ENCODE measurements at regions not wholly inside any gene's neighbourhood (a gene's known extent, or its start where the extent isn't known, plus 50 kb on each side); places are given as distances from the start of the nearest gene placed in this dataset.

DNA sequence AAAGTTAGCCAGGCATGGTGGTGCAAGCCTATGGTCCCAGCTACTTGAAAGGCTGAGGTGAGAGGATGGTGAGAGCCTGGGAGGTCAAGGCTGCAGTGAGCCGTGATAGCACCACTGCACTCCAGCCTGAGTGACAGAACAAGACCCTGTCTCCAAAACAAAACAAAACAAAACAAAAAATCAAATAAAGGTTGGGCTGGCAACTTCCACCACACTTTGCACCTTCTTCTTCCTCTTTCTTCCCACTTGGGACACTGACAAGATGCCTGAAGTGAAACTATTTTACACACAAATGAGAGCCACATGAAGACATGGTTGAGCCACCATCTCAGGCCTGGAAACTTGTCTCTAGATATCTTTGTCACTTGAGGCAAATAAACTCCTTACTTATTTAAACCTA is 53.8 kb upstream of the CCDC28A start:
- TF ChIP-seq, protein P1, sequence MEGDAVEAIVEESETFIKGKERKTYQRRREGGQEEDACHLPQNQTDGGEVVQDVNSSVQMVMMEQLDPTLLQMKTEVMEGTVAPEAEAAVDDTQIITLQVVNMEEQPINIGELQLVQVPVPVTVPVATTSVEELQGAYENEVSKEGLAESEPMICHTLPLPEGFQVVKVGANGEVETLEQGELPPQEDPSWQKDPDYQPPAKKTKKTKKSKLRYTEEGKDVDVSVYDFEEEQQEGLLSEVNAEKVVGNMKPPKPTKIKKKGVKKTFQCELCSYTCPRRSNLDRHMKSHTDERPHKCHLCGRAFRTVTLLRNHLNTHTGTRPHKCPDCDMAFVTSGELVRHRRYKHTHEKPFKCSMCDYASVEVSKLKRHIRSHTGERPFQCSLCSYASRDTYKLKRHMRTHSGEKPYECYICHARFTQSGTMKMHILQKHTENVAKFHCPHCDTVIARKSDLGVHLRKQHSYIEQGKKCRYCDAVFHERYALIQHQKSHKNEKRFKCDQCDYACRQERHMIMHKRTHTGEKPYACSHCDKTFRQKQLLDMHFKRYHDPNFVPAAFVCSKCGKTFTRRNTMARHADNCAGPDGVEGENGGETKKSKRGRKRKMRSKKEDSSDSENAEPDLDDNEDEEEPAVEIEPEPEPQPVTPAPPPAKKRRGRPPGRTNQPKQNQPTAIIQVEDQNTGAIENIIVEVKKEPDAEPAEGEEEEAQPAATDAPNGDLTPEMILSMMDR (conservative IDR thresholded peaks at IDR 0.05; ENCODE audit: low read depth, low read length), result no peak
- TF ChIP-seq EZH2 (IDR thresholded peaks at IDR 0.05; ENCODE audit: borderline replicate concordance, low read depth, low read length, poor library complexity, severe bottlenecking), result no peak

Data from A673 (cell line).